Fibroblast of skin of back (primary cell): ENCODE measurements at regions not wholly inside any gene's neighbourhood (a gene's known extent, or its start where the extent isn't known, plus 50 kb on each side); places are given as distances from the start of the nearest gene placed in this dataset.
"Not testable (repeated sequence)": the region's sequence is repeated elsewhere in the genome, so short reads cannot be mapped to it uniquely, and the experiment has no call there.

Experiments used
- DNase-seq: peaks from one replicate; pipeline ENCODE4 v3.0.0-alpha.2; 2013

DNA sequence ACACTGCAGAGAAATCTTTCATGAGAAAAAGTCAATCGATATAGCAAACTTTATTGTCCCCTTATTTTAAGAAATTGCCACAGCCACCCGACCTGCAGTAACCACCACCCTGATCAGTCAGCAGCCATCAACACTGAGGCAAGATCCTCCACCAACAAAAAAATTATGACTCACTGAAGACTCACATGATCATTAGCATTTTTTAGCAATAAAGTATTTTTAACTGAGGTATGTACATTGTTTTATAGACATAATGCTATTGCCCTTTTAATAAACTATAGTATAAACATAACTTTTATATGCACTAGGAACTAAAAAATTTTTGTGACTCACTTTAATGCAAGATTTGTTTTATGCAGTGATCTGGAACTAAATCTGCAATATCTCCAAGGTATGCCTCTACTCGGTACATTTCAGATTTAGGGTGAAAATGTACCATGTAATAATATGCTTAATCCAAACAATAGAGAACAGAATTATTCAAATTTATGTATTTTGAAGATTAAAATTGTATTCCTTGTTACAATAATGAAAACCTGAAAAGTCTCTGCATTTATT lies 79.2 kb upstream of the CEP126 start:
- DNase-seq = peak; percentile 73

DNA sequence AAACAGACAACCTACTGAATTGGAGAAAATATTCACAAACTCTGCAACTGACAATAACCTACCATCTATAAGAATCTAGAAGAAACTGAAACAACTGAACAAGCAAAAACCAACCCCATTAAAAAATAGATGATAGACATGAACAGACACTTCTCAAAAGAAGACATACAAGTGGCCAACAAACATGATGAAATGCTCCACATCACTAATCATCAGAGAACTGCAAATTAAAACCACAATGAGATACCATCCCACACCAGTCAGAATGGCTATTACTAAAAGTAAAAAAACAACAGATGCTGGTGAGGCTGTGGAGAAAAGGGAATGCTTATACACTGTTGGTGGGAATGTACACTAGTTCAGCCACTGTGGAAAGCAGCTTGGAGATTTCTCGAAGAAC lies 84.3 kb upstream of the CEP126 start:
- not testable (repeated sequence) for DNase-seq

DNA sequence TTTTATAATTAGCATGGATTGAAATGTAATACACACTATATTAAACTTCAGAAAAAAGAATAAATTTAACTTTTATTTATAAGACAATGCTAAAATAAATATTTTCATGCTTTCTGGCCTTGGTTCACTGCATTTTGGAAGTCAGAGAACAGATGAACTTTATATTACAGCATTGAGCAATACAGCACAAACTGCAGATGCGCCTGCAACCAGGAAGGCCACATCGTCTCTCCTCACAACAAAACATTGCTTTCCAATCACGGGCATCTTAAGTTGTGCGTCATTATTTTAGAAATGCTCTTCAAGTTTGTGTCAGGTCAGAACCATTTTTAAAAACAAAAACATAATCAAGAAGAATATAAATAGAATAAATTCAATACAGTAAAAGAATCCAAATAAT lies 89.3 kb upstream of the CEP126 start:
- no peak for DNase-seq

DNA sequence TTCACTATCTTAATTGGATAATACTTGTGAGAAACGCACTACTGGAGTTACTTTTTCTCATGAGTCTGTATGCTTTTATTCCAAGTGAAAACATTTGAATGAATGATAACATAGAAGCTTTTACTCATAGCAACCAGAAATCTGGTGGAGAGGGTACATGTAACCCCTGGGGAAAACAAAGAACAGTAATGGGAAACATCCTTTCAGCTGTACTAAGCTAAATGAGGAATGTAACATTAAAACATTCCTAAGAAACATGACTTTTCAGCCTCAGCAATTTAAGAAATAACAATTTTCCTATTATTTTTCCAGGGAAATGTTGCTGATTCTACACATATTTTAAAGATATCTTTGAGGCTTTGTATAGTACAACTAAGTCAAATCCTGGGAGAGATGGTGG lies 97.2 kb upstream of the CEP126 start:
- peak; percentile 90 for DNase-seq

DNA sequence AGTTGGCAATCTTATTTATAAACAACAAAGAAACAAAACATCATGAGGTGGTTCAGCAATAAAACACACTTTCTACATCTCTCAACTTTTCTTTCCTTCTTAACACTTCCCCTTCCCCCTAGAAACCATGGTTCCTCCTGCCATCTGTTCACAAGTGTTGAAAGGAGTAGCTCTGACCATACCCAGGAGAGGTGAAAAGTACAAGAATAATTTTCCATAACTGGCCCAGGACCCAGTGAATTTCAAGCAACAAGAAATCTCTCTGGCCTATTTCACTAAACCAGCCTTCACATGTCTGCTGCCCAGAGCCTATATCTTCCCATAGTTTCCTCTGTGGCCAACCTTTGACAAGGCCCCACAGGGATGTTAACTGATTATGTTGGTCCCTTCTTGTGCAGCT lies 98.2 kb upstream of the CEP126 start:
- DNase-seq = no peak

DNA sequence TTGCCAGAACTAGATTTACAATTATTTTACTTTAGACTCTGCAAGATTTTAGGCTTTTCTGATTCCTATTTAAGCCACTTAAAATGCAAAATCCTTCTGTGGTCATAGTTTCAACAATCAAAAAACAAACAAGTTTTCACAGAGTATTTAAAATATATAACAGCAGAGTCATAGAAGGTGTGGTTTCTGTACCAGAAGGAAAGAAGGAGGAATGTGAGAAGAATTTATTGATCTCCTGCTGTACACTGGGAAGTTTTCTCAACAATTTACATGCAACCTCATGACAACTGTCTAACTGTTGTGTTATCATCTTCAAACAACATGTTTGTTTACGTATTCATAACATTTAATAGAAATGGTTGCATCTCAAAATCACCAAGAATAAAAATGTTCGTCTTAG lies 102.3 kb upstream of the CEP126 start:
- peak; percentile 40 for DNase-seq

DNA sequence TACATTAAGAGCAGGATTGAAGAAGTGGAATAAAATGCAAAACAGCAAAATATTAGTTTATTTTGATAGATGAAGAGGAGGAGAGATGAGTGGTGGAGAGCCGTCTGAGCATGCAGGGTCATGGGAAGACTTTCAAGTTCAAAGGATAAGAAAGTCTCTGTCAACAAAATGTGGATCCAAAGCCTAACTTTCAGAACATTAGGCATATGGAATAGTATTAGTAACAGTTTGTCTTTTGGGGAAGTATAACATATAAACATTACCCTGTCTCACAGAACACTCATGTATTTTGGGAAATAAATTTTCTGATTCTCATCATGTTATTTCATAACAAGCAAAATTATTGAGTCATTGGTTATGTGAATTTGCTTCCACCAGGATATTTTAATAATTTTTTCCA lies 104.3 kb upstream of the CEP126 start:
- DNase-seq = no peak

DNA sequence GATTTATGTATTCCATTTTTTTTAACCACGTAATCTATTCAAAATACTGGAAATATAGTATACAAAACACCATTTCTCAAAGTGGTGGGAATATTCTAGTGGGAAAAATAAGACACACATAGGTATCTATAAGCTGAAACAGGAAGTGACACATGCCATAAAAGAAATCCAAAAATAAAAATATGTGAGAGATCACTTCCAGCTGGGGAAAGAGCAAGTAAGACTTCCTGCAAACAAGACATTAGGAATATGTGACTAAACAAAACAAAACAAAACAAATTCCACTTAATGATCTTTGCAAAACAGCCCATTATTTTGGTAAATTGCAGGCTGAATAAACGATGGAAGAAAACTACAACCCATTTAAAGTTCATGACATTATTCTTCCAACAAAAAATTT lies 107.3 kb upstream of the CEP126 start:
- DNase-seq = peak; percentile 61

DNA sequence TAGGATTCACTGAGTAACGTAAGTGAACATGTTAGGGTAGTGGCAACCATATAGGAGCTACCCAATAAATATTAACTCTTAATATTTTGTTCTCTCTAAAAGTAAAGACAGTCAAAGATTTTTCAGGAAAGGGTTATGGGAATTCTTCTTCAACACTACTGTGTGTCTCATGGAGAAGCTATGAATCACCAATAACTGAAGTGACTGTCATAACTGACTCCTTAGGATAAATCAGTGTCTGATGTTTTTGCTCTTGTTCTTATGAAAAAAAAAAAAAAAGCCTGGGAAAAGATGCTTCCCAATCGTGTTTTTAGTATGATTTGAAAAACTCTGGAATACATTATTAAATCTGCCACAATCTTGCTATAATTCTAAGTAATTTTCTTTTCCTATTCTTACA lies 111.2 kb upstream of the CEP126 start:
- DNase-seq = peak; percentile 84

DNA sequence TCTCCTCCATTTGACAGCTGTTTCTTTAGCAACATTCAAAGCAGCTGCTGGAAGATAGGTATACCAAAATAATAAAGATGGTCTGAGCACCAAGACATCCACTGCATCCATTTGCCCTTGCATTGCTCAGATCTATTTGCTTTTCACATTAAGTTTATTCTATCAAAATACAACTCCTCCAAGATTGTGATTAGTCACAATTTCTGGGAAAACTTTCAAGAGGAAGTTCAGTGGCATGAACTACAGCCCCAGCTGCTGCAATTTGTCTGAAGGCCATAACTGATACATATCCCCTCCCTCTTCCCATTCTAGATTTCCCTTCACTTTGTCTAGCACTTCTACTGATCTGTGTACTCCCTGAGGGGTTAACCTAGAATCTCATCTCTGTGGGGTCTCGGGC lies 117.5 kb upstream of the CEP126 start:
- peak; percentile 79 for DNase-seq

DNA sequence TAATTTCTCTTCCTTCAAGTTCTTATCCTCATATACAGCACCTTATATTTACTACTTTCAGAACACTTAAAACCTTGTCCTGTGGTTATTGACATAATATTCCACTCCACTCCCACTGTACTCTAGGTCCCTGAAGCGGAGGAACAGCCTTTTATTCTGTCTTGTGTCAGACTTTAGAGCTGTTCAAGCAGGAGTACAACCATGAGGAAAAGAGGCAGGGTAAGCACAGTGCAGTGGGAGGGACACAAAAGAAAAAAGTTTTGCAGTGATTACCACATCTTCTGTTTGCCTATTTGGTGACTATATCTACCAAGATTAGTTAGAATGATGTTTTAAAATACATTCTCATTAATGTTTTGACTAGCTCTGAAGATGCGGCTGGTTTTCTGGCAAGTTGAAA lies 122.0 kb upstream of the CEP126 start:
- no peak for DNase-seq

DNA sequence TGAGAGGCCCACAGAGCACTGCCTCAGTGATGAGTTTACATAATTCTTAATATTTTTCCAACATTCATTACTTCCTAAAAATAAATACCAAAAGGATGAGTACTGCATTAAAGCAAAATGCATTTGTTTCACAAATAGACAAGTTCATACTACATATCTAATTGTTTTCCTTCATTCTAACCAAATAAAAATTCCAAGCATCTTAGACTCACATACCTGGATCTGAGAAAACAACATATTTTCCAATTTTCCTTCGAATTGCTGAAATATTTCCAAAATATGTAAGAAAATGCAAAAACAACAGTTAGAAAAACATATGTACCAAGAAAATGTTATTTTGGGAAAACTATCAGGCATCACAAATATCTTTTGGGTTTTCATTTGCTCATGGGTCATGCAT lies 127.9 kb upstream of the CEP126 start:
- DNase-seq = peak; percentile 80

DNA sequence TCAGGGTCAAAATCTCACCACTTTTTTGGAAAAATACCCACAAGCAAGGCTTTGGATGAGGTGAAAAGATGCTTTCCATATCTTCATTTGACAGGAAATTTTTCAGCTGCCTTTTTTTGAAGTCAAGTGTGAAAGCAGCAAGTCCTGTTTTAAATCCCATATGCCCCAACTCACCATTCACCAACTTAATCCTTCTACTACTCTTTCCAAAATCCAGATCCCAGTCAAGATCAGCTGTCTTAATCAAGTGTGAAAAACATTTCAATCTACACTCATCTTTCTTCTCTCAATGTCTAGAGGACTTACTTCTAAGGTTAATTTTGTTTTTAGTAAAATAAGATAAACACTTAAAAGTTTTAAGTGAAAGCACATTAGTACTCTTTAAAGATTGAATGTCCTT lies 128.4 kb upstream of the CEP126 start:
- DNase-seq = no peak

DNA sequence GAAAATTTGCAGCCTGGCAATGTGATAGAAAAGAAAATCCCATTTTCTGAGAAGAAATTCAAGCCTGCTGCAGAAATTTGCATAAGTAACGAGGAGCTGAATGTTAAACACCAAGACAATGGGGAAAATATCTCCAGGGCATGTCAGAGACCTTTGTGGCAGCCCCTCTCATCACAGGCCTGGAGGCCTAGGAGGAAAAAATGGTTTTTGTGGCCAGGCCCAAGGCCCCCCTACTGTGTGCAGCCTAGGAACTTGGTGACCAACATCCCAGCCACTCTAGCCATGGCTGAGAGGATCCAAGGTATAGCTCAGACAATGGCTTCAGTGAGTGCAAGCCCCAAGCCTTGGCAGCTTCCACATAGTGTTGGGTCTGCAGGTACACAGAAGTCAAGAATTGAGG lies 135.6 kb upstream of the CEP126 start:
- not testable (repeated sequence) for DNase-seq

DNA sequence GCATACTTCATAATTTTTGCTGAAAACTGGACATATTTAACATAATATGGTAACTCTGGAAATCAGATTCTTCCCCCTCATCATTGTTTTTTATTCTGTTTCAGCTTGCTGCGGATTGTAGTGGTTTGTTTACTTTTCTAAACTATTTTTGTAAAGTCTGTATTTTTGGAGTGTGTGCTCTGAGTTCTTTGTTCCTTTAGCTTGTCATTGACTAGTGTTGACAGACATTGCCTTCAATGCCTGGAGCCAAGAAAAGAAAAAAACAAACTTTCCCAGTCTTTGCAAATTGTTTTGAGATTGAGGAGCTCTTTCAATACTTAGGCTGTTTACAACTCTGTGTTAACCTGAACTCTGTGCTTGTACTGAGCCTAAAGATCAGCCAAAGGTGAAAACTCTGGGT lies 137.3 kb upstream of the CEP126 start:
- DNase-seq = no peak

DNA sequence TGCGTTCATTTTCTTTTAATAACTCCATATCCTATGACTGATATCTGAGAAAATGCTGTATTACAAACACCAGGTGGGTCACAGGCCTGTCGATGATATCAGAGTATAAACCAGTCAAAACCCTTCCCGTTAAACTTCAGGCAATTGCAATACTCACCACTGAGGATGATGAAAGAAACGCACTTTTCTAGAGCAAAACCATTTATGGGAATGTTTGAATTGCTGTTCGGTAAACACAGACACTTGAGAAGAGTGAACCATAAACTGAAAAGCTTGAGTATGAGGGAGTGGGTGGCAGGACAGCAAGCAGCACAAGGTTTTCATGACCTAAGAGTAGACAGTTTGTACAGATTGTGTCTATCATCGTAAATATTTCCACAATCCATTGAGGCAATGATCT lies 139.8 kb upstream of the CEP126 start:
- DNase-seq = no peak

DNA sequence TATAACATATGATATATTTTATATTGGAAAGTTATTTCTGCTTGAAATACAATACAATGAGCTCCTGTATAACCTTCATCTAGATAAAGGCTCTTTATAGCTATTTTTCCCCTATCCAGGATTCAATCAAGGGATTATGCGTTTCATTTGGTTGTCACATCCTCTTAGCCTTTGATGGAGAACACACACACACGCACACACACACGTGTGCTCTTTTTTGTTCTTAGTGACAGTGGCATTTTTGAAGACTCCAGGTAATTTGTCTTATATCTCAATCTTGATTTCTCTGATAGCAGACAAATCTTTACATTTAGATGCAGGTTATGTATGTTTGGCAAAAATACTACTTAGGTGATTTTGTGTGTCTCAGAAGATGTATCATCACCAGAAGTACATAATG lies 144.2 kb upstream of the CEP126 start:
- no peak for DNase-seq

DNA sequence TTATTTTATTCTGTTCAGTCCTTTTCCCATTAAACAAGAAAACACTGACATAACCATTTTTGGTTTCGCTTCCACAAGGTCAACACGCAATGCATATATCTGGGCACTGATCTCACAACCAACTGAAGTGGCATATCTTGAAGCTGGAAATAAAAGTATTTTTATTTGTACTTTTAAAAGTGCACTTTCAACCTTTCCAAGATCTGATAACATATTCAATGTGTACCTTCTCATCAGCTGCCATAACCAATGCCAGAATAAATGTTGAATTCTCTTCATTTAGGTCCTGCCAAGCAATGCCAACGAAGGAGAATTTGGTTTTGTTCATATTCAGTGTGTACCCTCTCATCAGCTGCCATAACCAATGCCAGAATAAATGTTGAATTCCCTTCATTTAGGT lies 148.9 kb upstream of the CEP126 start:
- DNase-seq = no peak

DNA sequence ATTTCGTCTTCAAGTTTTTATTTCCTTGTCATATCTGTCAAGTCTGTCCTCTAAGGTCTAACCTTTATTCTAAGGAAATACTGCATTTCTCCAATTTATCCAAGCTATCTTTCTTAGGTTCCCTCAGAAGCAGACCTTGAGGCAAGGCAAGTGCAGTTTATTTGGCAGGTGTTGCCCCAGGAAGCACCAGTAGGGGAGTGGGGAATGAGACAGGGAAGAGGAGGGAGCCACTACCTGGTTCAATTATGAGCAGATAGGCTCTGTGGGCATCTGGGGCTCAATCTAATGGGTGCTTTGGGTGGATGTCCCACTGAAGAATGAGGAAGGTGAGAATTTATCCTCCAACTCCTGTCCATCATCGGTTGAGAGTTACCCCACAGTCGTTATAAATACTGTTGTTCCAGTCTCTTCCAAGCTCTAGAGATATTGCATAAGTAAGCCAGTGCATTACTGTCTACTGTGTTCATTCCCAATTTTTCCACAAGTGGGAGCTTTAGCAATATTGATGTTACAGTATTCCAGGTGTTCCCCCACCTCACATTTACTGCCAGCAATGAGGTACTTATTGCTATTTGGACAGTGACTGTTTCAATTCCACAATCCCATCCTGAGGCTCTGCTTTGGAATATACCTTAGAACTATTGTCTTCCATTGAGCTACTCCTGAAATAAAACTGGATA lies 154.9 kb upstream of the CEP126 start:
- DNase-seq = no peak

DNA sequence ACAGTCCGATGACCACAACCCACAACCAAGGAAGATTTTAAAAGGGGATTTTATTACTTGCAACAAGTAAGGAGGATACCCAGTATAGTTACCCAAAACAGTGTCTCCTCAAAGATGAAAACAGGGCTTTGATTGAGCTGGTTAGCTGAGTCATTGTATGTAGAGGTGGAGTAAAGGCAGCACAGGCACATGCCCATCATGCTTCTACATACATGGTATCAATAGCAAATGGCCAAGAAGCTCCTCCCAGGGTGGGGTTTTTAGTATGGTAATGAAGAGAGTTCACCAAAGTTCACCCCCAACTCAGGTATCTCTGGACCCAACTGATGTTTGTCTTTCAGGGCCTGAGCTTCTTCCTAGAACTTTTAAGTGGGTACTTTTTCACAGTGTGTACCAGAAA lies 157.1 kb upstream of the CEP126 start:
- no peak for DNase-seq

DNA sequence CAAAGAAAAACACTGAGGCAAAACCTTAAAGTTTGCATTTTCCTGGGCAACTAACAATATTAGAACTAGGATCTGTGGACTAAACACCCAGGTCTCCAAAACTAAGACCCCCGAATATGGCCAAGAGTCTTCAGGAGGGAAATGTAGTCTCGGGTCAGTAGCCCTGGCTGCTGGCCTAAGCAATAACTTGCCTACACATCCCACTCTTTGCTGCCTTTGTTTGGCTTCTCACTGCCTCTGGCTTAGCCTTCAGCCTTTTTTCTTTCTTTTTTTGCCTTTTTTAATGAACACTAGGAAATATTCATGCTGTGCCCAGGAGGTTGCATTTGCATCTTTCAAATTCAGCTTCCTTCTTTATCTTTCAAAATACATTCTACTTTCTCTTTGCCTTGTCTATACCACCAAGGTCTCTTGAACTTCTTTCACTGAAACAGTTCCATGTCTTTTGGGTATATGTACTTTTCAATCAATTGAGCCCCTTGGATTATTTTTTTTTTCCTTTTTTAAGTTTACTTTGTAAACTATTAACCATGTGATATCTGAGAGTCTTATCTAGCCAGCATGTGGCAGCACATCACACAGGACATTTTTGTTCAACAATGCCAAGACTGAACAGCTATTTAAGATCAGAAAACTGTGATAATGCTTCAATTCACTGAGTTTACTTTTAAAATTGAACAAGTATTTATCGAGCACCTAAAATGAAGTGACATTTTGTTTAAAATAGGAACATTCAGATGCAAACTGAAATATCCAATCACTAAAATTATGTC lies 165.0 kb upstream of the TRPC6 start:
- no peak for DNase-seq

DNA sequence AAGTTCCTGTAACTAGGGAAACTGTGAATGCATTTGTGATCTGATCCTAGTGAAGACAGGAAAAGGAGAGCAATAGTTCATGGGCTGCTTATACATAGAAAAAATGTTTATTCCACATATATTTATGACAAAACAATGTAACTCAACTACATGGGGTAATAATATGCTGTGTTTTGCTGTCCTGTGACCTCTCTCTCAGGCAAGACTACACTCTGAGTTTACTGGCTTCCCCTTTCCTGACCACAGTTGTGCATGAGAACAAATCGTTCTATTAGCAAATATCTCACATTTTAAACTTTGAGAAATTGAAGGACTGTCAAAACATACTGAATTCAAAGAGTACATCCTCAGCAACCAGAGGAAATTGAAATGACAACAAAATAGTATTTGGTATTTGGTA lies 161.9 kb upstream of the TRPC6 start:
- DNase-seq = no peak

DNA sequence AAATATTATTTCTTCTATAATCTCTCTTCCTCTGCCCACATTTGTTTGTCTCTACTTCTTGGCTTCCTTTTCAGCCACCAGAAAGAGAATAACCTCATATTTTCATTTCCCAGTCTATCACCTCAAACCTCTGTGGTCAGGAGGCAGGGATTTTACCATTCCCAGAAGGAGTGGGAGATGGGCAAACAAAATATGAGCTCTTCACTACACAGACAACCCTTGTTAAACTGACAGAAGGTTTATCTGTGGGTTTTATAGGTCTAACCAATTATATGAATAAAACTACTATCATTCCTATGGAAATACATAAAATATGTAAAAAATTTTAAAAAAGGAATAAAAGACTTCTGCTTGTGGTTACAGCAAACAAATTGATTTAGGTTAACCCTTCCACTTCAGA lies 160.0 kb upstream of the TRPC6 start:
- DNase-seq = no peak

DNA sequence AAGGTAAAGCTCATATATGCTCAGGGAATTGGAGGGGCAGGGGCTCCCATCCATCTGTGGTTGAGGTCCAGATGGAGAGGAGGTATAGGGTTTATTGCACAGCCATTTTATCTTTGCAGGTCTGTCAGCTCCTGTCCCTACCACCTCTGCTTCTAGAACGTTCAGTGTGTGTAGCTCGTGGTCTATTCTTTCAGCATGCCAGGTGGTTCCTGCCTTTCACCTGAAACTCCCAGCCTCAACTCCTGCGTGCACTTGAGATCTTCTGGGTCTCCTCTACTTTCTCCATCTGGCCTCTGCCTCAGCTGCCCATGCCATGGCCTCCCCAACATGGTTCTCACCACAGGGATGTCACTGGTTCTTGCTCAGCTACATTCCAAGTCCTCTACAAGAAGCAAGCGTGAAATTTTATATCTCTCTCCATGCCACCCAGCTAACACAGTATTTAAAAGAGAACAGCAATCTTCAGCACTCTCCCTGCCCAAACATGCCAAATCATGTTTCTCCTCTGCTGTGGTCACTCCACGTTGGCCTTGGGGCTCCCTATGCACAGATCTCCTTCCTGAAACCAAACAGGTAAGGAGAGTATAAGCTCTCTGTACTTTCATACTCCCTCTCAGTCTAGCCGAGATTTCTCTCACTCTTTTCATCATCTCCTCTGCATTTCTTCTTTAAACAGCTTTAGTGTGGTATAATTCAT lies 157.8 kb upstream of the TRPC6 start:
- no peak for DNase-seq
